Suppressor macrophage treated with lipopolysaccharide for 4 hours (primary cell): ENCODE measurements at regions not wholly inside any gene's neighbourhood (a gene's known extent, or its start where the extent isn't known, plus 50 kb on each side); places are given as distances from the start of the nearest gene placed in this dataset.
A peak's percentile ranks its signal among the peaks of the same experiment; 100 is the strongest.
"Not testable (repeated sequence)": the region's sequence is repeated elsewhere in the genome, so short reads cannot be mapped to it uniquely, and the experiment has no call there.

Experiments used
- DNase-seq: peaks from one replicate; pipeline ENCODE4 v3.0.0-alpha.2; 2020

- not testable (repeated sequence) for DNase-seq
Measured at GRCh38 chr7:142636107-142636506, 113.2 kb upstream of the PRSS1 start.

- peak; percentile 83 for DNase-seq
Measured at GRCh38 chr7:142632271-142633134, 116.8 kb upstream of the PRSS1 start.

GRCh38 chr7:142629588-142630260 lies 119.5 kb upstream of the PRSS1 start:
- DNase-seq, result no peak

GRCh38 chr7:142628945-142629344 lies 120.3 kb upstream of the PRSS1 start:
- DNase-seq, result no peak

- DNase-seq, result not testable (repeated sequence)
Measured at GRCh38 chr7:142627223-142627622, 122.0 kb upstream of the PRSS1 start.

GRCh38 chr7:142626420-142627035 lies 122.7 kb upstream of the PRSS1 start:
- DNase-seq, result peak; percentile 86

GRCh38 chr7:142625216-142625615 lies 124.1 kb upstream of the PRSS1 start:
- DNase-seq, result not testable (repeated sequence)

GRCh38 chr7:142620402-142620801 lies 128.9 kb upstream of the PRSS1 start:
- DNase-seq, result no peak

GRCh38 chr7:142618655-142619351 lies 130.5 kb upstream of the PRSS1 start:
- DNase-seq, result no peak

- no peak for DNase-seq
Measured at GRCh38 chr7:142616842-142617241, 132.4 kb upstream of the PRSS1 start.

GRCh38 chr7:142616121-142616643 lies 133.1 kb upstream of the PRSS1 start:
- no peak for DNase-seq

- no peak for DNase-seq
Measured at GRCh38 chr7:142615508-142615907, 133.8 kb upstream of the PRSS1 start.

- no peak for DNase-seq
Measured at GRCh38 chr7:142614116-142614515, 135.2 kb upstream of the PRSS1 start.

- DNase-seq, result no peak
Measured at GRCh38 chr7:142612237-142612881, 136.9 kb upstream of the PRSS1 start.

- DNase-seq, result no peak
Measured at GRCh38 chr7:142611566-142612236, 137.6 kb upstream of the PRSS1 start.

- DNase-seq, result no peak
Measured at GRCh38 chr7:142608630-142609428, 140.4 kb upstream of the PRSS1 start.

GRCh38 chr7:142607351-142607750 lies 141.9 kb upstream of the PRSS1 start:
- DNase-seq, result no peak

- no peak for DNase-seq
Measured at GRCh38 chr7:142606081-142606480, 143.2 kb upstream of the PRSS1 start.

GRCh38 chr7:142604671-142605070 lies 144.6 kb upstream of the PRSS1 start:
- no peak for DNase-seq

GRCh38 chr7:142603870-142604448 lies 145.3 kb upstream of the PRSS1 start:
- peak; percentile 76 for DNase-seq

GRCh38 chr7:142602756-142603155 lies 146.5 kb upstream of the PRSS1 start:
- no peak for DNase-seq
